ENCODE measurements at regions not wholly inside any gene's neighbourhood (a gene's known extent, or its start where the extent isn't known, plus 50 kb on each side); places are given as distances from the start of the nearest gene placed in this dataset.
A peak's percentile ranks its signal among the peaks of the same experiment; 100 is the strongest.
"Not testable (repeated sequence)": the region's sequence is repeated elsewhere in the genome, so short reads cannot be mapped to it uniquely, and the experiment has no call there.

DNA sequence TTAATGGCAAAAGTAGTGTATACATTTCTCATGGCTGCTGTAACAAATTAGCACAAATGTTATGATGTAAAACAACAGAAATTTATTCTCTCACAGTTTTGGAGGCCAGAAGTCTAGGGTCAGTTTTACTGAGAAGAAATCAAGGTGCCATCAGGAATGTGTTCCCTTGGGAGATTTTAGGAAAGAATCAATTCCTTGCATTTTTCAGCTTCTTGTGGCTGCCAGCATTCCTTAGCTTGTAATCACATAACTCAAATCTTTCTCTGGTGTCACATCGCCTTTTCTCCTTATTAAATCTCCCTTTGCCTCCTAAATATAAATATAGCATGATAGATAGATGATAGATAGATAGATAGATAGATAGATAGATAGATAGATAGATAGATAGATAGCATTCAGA lies 307.0 kb upstream of the REG3G start:
- no peak for DNase-seq (ENCODE audit: low spot score)

DNA sequence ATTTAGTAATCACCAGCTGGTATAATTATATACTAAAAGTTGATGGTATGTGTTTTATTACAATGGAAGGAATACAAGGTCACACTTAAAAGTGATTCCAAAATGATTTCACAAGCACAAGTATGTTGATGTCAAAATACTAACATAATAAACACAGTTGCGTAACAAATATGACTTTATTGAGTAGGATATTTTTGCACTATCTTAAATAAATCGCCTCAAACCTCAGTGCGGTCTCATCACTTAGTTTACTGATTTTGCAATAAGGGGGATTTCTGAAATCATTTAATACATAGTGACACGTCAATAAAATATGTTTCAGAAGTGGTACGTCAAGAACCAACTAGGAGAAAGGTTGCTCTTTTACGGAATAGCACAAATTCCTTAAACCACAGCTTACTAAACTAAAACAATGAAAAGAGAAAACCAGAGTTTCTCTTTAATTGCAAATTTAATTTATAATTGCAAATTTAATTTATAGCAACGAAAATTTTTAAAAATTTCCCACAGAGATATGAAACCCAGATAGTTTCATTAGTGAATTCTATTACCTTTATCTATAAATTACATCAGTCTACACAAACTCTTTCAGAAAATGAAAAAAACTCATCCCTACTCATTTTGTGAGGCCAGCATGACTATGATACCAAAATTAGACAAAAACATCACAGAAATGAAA lies 304.0 kb upstream of the REG3G start:
- no peak for DNase-seq (ENCODE audit: low spot score)

DNA sequence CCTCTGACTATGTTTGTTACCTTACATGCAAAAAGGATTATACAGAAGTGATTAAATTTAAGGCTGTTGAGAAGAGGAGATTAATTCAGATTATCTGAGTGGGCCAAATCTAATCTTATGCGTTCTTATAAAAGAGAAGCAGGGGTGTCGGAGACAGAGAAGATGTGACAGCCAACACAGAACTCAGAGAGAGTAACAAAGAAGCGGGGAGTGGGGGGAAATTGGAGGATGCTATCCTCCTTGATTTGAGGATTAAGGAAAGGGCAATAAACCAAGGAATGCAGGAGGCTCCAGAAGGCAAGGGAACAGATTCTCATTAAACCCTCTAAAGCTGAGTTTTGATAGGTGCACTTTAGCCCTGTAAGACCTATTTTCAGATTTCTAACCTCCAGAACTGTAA lies 291.3 kb upstream of the REG3G start:
- no peak for DNase-seq (ENCODE audit: low spot score)

DNA sequence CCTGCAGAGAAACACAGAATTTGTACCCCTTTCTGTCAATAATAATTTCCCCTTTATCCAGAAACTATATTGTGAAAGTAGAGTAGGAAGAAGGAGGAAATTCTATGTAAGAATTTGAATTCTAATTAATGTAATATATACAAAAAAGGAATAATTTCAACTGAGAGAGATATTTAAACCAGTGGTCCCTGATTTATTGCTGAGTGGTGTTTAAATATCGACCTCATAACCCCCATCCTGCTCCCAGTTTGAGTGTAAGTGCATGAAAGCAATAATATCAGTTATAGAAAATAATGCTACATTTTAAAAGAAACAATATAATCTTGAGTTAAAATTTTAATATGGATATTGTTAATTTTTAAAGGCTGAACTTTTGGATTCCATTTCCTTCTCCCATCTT lies 286.2 kb upstream of the REG3G start:
- DNase-seq (ENCODE audit: low spot score), result no peak

DNA sequence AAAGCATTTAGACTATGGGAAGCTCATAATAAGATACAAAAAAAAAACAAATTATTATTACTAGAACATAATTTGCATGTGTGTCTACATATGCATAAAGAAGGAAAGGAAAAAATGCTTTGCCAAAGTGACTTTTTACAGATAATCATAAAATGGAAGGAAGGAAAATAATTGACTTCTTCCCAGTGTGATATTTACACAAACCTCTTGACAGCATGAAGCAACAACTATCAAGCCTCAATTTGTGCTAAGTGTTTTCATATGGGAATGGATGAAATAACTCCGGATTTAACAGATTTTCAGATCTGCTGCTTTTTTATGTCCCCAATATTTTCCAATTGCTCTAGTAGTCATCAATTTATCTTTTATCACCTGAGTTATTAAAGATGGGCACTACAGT lies 275.9 kb upstream of the REG3G start:
- no peak for DNase-seq (ENCODE audit: low spot score)

DNA sequence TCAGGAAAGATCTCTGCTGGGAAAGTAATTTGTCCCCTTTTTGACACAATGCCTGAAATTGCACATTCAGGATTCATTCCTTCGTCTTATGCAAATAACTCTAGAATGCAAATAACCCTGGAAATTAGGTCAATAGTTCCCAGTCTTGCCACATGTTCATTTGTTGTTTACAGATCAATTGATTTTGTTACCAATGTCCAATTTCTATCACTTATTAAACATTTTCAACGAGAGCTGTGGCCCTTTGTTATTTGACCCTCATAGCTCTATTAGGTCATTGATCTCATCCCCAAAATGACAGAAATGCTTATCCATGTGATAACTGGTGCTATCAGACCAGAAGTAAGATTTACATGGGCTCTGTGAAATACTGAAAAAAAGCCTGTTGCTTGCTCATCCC lies 275.3 kb upstream of the REG3G start:
- no peak for DNase-seq (ENCODE audit: low spot score)

DNA sequence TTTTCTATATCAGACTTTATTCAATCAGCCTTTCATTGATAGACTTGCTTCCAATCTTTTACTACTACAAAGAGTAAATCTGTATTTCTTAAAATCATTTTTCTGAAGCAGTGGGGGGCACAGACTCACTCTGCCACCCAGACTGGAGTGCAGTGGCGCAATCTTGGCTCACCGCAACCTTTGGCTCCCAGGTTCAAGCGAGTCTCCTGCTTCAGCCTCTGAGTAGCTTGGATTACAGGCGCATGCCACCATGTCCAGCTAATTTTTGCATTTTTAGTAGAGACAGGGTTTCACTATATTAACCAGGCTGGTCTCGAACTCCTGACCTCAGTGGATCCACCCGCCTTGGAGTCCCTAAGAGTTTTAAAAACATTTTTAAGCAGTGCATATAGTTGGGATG lies 270.6 kb upstream of the REG3G start:
- DNase-seq (ENCODE audit: low spot score), result no peak

DNA sequence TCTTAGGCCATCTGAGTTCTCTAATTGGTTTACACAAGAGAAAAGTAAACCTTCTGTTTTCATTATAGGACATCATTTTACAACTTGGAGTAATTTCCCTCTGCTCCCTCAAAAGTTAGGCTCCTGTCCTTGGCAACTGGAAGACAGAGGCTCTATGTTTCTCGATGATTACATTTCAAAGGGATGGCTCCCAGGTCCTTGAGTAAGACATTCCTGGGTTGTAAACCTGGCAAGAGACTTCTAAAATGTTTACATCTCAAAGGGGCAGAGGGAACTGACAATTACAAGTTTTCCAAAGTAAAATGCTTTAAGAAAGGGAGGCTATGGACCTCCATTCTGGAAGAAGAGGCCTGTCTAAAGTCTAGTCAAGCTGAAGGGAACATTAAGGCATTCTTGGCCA lies 268.3 kb upstream of the REG3G start:
- DNase-seq (ENCODE audit: low spot score), result no peak

DNA sequence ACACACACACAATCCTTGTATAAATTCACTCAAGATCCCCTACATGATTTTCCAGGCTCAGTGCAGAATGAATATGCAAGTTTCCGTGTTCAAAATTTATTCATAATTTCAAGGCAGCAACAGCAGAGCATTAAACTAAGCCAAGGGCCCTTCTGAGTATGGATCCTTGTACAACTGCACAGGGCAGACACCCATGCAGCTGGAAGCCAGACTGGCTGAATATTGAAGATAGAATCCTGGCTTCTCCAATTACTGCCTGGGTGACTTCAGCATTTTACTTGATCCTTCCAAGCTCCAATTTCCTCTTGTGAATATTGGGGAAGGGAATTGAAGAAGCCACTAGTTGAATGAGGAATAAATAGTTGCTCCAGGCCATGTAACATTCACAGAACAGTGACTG lies 267.9 kb upstream of the REG3G start:
- no peak for DNase-seq (ENCODE audit: low spot score)

DNA sequence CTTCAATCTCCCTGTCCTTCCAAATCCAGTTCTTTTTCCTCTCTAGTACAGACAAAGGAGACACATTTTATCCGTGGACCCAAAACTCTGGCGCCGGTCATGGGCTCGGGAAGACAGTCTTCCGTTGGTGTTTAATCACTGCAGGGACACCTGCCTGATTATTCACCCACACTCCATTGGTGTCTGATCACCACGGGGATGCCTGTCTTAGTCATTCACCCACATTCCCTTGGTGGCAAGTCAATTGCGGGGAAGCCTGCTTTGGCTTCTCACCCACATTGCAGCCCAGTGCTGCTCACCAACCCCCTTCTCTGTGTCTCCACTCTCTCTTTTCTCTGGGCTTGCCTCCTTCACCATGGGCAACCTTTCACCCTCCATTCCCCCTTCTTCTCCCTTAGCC lies 266.7 kb upstream of the REG3G start:
- not testable (repeated sequence) for DNase-seq (ENCODE audit: low spot score)

DNA sequence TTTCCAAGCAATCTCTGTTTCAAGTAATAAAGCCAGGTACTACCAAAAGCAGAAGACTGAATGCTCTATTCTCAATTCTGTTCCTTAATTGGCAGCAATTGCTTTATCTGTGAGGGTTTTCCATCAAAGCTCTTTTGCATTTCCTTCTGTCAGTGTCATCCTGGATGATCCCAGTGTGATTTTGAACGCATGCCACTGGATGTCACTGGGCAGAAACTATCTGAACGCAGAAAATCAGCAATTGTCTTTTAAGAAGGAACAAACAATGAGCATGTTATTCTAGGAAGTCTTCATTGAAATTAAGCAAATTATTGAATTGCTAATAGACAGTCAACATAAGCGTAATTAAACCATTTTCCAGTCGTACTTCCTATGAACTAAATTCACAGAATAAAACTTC lies 259.0 kb upstream of the REG3G start:
- DNase-seq (ENCODE audit: low spot score), result peak; percentile 46

DNA sequence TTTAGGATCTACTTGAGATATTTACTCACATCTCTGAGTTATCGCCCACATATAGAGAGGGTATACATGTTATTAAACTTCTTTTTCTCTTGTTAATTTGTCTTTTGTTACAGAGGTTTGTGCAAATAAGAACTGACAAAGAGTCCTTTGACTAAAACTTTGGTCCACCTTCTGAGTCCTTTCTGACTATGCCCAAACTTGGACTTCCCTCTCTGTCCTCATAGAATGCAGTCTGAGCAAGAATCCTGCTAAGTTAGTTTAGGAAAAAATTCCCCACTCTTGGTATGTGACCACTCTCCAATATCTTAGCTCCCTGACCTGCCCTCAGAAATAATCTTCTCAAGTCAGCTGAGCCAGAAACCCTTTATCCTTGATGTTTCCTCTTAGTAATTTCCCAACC lies 257.5 kb upstream of the REG3G start:
- DNase-seq (ENCODE audit: low spot score), result no peak

DNA sequence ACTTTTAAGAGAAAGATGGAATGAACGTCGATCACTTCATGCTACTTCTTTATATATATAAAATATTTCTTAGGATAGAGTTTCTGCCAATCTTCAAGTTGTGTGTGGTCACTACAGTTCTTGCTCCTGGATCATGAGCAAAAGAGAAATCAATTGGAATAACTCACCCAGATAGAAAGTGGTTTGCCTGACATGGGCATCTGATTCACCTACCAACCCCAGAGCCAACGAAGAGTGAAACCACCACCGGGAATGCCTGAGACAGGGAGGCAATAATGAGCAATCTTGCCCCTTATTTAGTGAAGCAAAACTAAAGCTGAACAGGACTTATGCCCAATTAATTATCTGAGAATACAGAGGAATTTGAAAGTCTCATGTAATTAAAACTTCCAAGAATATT lies 250.2 kb upstream of the REG3G start:
- no peak for DNase-seq (ENCODE audit: low spot score)

DNA sequence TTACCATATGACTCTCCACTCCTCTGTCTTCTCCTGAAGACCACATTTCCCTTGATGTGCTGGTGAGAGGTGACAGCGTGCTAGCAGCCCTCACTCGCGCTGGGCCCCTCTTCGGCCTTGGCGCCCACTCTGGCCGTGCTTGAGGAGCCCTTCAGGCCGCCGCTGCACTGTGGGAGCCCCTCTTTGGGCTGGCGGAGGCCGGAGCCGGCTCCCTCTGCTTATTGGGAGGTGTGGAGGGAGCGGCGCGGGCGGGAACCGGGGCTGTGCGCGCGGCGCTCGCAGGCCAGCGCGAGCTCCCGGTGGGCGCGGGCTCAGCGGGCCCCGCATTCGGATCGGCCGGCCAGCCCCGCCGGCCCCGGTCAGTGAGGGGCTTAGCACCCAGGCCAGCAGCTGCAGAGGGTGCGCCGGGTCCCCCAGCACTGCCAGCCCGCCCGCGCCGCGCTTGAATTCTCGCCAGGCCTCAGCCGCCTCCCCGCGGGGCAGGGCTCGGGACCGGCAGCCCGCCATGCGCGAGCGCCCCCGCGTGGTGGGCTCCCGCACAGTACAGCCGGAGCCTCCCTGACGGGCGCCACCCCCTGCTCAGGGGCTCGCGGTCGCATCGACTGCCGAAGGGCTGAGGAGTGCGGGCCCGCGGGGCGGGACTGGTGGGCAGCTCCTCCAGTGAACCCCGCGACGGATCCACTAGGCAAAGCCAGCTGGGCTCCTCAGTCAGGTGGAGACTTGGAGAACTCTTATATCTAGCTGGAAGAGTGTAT lies 246.6 kb upstream of the REG3G start:
- DNase-seq (ENCODE audit: low spot score), result no peak

DNA sequence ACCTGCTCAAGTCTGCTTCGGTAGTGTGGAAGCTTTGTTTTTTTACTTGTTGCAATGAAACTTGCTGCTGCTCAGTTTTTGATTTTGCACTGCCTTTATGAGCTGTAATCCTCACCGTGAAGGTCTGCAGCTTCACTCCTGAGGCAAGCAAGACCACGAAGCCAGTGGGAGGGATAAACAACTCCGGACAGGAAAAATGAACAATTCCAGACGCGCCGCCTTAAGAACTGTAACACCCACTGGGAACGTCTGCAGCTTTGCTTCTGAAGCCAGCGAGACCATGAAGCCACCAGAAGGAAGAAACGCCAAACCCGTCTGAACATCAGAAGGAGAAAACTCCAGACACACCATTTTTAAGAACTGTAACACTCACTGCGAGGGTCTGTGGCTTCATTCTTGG lies 245.7 kb upstream of the REG3G start:
- DNase-seq (ENCODE audit: low spot score), result no peak

DNA sequence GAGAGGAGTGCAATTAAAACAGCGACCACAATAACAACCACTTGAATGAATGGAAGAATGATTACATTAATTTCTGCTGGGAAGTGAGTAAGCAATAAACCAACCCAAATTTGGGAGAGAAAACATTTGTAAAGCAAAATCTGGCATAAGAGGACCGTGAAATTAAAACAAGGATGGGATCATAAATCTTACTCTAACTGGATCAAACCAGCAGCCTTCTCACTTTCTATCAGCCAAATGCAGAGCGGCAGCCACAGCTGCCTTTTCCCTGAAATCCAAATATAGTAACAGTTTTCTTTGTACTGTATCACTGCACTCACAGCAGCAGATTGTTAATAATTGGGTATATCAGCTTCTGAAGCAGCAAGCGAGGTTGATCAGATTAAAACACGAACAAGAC lies 245.2 kb upstream of the REG3G start:
- no peak for DNase-seq (ENCODE audit: low spot score)

DNA sequence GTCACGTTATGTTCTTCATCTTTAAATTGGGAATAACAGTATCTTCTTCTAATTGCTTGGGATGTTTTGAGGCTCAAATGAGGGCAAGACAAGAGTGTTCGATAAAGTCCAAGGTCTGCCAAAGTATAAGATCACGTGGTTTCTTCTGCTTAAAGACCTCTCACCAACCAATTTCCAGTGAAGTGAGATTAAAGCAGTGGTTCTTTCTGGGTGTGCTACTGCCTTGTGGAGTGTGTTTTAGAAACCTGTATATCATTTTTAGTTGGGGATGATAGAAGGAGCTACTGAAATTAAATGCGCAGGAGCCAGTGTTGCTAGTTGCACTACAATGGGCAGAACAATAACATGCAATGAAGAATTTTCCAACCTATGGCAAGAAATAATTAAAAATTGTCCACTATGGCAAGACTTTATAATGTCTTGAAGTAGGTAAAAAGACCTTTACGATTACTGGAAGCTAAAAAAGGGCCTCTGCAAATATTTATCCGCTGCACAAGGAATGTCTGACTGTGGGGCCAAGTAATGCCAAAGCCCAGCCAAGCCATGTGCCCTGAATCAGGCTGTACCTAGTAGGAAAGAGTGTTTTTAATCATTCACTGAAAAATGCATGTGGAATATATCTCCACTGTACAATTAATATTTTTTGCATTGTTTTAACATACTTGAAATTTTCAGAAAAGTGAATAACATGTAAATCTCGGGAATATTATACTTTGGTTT lies 244.5 kb upstream of the REG3G start:
- no peak for DNase-seq (ENCODE audit: low spot score)

DNA sequence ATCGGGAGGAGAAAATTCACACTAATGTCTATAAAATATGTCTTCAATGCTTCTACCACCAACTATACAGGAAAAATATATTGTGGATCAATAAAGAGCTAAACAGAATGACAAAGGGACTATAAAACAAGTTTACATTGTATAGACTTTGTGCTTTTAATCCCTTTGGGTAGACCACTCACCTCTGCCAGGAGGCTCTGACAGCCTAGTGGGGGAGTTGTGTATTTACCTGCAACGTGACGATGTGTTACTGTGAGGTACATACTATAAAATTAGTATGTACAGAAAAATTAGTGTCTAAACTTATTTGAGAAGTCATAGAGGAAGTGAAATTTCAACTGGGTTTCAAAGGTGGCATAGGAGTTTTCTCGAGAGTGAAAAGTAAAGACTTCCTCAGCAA lies 243.3 kb upstream of the REG3G start:
- no peak for DNase-seq (ENCODE audit: low spot score)

DNA sequence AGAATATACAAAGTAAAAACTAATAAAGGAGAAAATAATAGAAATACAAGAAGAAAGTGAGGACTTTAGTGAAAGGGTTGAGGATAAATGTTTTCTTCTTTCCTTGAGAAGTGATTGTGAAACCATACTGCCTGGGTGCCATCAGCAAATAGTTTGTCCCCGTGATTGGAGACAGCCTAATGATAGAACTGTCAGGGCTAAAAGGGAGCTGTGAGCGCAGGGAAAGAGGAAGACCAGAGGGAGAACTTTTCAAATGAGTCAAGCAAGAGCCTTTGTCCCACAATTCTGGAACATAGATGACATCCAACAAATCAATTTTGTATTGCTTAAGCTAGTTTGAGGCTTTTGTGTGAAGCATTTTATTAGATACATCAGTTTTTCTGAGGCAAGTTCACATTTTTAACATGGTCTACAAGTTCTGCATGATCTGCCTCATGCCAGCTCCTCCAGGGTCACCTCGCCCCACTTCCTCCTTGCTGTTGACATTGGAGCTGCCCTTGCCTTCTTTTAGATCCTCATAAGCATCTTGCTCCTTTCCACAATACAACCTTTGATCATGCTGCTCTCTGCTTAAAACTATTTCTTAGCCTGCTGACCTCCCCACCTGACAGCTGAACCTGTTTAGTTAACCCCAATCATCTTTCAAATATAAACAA lies 213.4 kb upstream of the REG3G start:
- no peak for DNase-seq (ENCODE audit: low spot score)

DNA sequence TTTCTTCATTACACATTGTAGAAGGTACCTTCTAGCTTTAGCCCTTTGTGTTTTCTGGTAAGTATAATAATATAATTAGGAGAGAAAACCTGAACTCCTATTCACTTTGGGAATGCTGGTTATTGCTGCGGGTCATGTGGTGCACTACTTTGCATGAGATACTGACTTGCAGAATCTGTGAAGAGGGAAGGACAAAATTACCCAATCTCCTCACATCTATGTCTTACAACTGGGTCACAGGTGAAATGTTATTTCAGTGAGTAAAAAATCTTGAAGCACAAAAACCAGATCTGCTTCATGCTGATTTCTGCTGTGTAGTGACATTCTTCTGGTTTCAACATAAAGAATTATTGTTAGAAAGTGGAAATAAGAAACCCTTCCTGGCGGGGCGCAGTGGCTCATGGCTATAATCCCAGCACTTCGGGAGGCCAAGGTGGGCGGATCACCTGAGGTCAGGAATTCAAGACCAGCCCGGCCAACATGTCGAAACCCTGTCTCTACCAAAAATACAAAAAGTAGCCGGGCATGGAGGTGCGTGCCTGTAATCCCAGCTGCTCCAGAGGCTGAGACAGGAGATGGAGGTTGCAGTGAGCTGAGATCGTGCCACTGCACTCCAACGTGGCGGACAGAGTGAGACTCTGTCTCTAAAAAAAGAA lies 211.0 kb upstream of the REG3G start:
- no peak for DNase-seq (ENCODE audit: low spot score)

DNA sequence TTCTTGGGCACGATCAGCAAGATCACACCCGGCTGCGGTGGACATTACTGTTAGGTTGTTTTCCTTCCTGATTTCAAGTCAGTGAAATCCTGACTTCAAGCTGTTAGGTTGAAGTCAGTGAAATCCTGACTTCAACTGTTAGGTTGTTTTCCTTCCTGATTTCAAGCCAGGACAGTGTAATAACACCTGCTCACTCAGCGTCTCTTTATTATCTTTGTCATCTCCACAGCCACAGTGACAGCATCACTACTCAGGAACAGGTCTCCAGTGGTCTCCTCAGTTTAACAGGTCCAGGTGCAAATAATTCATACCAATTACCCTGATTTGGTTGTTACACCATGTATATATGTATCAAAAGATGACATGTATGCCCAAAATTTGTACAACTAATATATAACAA lies 208.1 kb upstream of the REG3G start:
- no peak for DNase-seq (ENCODE audit: low spot score)

DNA sequence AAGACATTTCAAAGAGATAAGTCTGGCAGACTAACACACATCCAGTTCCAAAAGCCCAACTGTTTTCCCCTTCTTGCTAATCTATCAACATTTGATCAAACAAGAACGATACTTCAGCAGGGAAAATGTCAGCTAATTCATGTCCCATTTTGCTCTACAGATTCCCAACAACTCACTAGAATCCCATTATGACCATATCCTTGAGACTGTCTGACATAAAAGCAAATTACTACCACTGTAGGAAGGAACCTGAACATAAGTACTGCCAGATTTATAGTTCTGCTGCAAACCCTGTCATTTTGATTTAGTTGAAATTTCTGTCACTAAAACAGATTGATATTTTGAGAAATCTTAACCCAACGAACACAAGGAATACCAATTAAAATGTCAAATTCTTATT lies 193.0 kb upstream of the REG3G start:
- DNase-seq (ENCODE audit: low spot score), result no peak
